ENCODE measurements at regions not wholly inside any gene's neighbourhood (a gene's known extent, or its start where the extent isn't known, plus 50 kb on each side); places are given as distances from the start of the nearest gene placed in this dataset.
A peak's percentile ranks its signal among the peaks of the same experiment; 100 is the strongest.

GRCh38 chr7:4612939-4613841 lies 68.9 kb upstream of the FOXK1 start:
- Histone ChIP-seq H3K27ac (ENCODE audit: low read depth, low read length) (peak overlapping the region; percentile 43; the same call in 1 of the 2 replicates), H3K4me1 (ENCODE audit: insufficient read depth, low read length) (peaks cover 14% of the 10 kb centered on the region; the same call in 1 of the 2 replicates), H3K27me3 (ENCODE audit: insufficient read depth, low read length) (no peaks in the 10 kb centered on the region), H3K4me3 (ENCODE audit: low read length) (peak overlapping the region; percentile 6; the same call in 1 of the 2 replicates), H3K9me3 (ENCODE audit: insufficient read depth, low read depth, low read length) (no peaks in the 10 kb centered on the region), H3K36me3 (ENCODE audit: insufficient read depth, low read length) (no peaks in the 10 kb centered on the region), H3K9ac (ENCODE audit: low read depth, low read length) (peak overlapping the region; percentile 42)
- WGBS, result 38% methylated on average over 25 of the region's 25 CpGs

GRCh38 chr7:4613846-4614548 lies 68.1 kb upstream of the FOXK1 start:
- Histone ChIP-seq H3K36me3 (ENCODE audit: insufficient read depth, low read length) (no peaks in the 10 kb centered on the region), H3K27ac (ENCODE audit: low read depth, low read length) (peak overlapping the region; percentile 43; the same call in 1 of the 2 replicates), H3K9me3 (ENCODE audit: insufficient read depth, low read depth, low read length) (no peaks in the 10 kb centered on the region), H3K9ac (ENCODE audit: low read depth, low read length) (peak overlapping the region; percentile 42; the same call in 1 of the 2 replicates), H3K4me3 (ENCODE audit: low read length) (no peak overlapping the region), H3K27me3 (ENCODE audit: insufficient read depth, low read length) (no peaks in the 10 kb centered on the region), H3K4me1 (ENCODE audit: insufficient read depth, low read length) (peaks cover 14% of the 10 kb centered on the region; the same call in 1 of the 2 replicates)
- WGBS, result 84% methylated on average over 14 of the region's 15 CpGs

DNA sequence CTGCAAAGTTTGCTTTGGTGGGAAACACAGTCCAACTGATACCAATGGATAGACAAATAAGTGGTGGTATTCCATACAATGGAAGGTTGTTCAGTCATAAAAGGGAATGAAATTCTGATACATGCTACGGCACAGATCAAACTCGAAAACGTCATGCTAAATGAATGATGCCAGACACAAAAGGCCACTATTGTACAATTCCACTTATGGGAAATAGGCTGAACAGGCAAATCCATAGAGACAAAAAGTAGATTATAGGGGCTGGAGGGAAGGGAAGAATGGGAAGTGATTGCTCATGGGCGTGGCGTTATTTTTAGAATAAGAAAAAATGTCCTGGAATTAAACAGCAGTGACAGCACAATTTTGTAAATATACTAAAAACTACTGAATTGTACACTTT lies 66.0 kb upstream of the FOXK1 start:
- Histone ChIP-seq H3K27ac (ENCODE audit: low read depth, low read length) (no peak overlapping the region), H3K36me3 (ENCODE audit: insufficient read depth, low read length) (no peaks in the 10 kb centered on the region), H3K27me3 (ENCODE audit: insufficient read depth, low read length) (no peaks in the 10 kb centered on the region), H3K4me3 (ENCODE audit: low read length) (no peak overlapping the region), H3K9ac (ENCODE audit: low read depth, low read length) (no peak overlapping the region), H3K9me3 (ENCODE audit: insufficient read depth, low read depth, low read length) (no peaks in the 10 kb centered on the region), H3K4me1 (ENCODE audit: insufficient read depth, low read length) (peaks cover 14% of the 10 kb centered on the region; the same call in 1 of the 2 replicates)
- 92% methylated on average over 5 of the region's 5 CpGs for WGBS

DNA sequence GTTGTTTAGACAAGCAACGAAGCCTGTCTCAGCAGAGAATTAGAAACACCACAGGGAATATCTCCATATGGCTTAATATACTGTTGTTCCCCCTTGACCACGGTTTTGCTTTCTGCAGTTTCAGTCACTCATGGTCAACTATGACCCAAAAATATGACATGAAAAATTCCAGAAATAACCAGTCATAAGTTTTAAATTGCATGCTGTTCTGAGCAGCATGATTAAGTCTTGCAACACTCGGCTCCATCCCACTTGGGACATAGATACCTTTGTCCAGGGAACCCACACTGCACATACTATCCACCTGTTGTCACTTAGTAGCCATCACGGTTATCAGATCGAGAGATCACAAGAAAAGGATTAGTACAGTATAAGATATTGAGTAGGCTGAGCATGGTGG lies 60.7 kb upstream of the FOXK1 start:
- no peaks in the 10 kb centered on the region for H3K36me3 ChIP-seq (ENCODE audit: insufficient read depth, low read length)
- WGBS, result 89% methylated on average over 5 of the region's 5 CpGs
- H3K27ac ChIP-seq (ENCODE audit: low read depth, low read length), result no peak overlapping the region
- no peak overlapping the region for H3K9ac ChIP-seq (ENCODE audit: low read depth, low read length)
- H3K4me1 ChIP-seq (ENCODE audit: insufficient read depth, low read length), result no peaks in the 10 kb centered on the region
- H3K27me3 ChIP-seq (ENCODE audit: insufficient read depth, low read length), result 0 out of 2 replicates have a peak, but pooled peaks cover 6% of the 10 kb centered on the region
- peaks cover 14% of the 10 kb centered on the region; the same call in 1 of the 2 replicates for H3K9me3 ChIP-seq (ENCODE audit: insufficient read depth, low read depth, low read length)
- H3K4me3 ChIP-seq (ENCODE audit: low read length), result no peak overlapping the region

DNA sequence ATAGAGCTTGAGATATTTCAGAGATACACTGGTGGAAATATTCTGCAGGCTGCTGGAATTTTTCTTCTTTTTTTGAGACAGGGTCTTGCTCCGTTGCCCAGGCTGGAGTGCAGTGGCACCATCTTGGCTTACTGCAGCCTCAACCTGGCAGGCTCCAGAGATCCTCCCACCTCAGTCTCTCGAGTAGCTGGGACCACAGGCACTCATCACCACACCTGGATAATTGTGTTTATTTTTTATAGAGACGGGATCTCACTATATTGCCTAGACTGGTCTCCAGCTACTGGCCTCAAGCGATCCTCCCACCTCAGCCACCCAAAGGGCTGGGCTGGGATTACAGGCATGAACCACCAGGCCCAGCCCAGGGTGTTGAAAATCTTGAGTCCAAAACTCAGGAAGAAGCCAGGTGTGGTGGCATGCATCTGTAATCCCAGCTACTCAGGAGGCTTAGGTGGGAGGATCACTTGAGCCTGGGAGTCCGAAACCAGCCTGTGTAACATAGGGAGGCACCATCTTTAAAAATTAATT lies 55.7 kb upstream of the FOXK1 start:
- no peaks in the 10 kb centered on the region for H3K36me3 ChIP-seq (ENCODE audit: insufficient read depth, low read length)
- WGBS, result 92% methylated on average over 4 of the region's 5 CpGs
- no peak overlapping the region for H3K4me3 ChIP-seq (ENCODE audit: low read length)
- peaks cover 14% of the 10 kb centered on the region; the same call in 1 of the 2 replicates for H3K9me3 ChIP-seq (ENCODE audit: insufficient read depth, low read depth, low read length)
- H3K9ac ChIP-seq (ENCODE audit: low read depth, low read length), result no peak overlapping the region
- H3K27me3 ChIP-seq (ENCODE audit: insufficient read depth, low read length), result peaks cover 43% of the 10 kb centered on the region
- no peak overlapping the region for H3K27ac ChIP-seq (ENCODE audit: low read depth, low read length)
- H3K4me1 ChIP-seq (ENCODE audit: insufficient read depth, low read length), result no peaks in the 10 kb centered on the region

DNA sequence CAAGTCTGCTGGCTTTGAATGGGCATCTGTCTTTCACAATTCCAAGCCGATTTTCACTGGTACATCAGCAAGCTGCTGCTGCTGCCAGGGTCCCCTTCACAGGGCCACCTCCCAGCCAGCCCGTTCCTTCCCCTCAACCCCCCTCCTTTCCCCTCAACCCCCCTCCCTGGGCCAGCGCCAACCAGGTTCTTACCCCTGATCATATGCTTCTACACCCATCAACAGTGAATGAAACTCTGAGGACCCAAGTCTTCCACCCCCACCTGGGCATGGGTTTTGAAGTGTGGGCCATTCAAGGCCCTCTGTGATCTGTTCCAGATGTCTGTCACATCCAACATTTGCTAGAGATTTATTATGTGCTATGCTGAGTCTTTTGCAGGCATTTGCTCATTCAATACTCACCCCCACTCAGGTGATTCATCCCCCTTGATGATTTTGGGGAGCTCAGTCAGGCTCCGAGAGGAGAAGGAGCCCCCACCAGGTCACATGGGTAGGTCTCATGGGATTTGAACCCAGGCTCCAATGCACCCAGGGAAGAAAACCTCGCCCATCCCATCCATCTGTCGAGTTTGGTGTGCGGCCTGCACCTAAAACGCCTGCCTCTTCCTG lies 52.7 kb upstream of the FOXK1 start:
- H3K4me3 ChIP-seq (ENCODE audit: low read length), result no peak overlapping the region
- 85% methylated on average over 7 of the region's 8 CpGs for WGBS
- H3K27me3 ChIP-seq (ENCODE audit: insufficient read depth, low read length), result peaks cover 56% of the 10 kb centered on the region
- no peaks in the 10 kb centered on the region for H3K4me1 ChIP-seq (ENCODE audit: insufficient read depth, low read length)
- no peak overlapping the region for H3K27ac ChIP-seq (ENCODE audit: low read depth, low read length)
- no peaks in the 10 kb centered on the region for H3K36me3 ChIP-seq (ENCODE audit: insufficient read depth, low read length)
- 0 out of 2 replicates have a peak, but pooled peaks cover 2% of the 10 kb centered on the region for H3K9me3 ChIP-seq (ENCODE audit: insufficient read depth, low read depth, low read length)
- H3K9ac ChIP-seq (ENCODE audit: low read depth, low read length), result no peak overlapping the region

DNA sequence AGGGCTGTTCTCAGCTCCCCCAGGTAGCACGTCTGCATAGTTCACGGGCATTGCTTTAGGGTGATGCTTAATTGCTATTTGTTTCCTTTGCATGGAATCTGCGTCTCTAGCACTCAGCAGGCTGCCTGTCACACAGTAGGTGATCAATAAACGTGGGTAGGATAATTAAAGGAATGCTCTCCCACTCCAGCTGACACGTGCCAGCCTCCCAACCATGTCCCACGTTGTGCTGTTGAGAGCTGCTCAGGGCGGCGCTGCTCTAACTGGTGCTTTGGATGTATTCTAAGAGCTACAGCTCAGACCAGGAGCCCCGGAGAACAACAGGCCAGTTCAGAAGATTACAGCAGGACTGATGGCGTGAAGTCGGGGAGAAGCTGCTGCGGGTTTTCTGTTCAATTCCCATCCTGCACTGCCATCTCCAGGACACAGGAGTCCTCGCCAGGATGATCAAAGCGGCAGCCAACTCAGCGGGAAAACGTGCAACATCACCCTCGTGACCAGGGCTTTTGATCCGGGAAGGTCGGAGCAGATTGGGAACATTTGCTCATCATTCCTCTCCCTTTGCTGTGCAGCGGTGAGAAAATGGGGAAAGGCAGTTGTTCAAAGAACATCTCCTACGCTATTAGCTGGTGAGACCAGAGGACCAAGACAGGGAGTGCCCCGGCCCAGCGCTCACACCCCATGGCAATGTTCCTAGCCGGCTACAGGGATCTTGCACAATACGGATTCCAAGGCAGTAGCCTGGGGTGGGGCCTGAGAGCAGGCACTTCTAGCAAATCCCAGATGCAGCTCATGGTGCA lies 50.5 kb upstream of the FOXK1 start:
- no peaks in the 10 kb centered on the region for H3K4me1 ChIP-seq (ENCODE audit: insufficient read depth, low read length)
- no peaks in the 10 kb centered on the region for H3K9me3 ChIP-seq (ENCODE audit: insufficient read depth, low read depth, low read length)
- no peak overlapping the region for H3K27ac ChIP-seq (ENCODE audit: low read depth, low read length)
- 0 out of 2 replicates have a peak overlapping the region, but pooled peaks have one; percentile 48 for H3K9ac ChIP-seq (ENCODE audit: low read depth, low read length)
- H3K36me3 ChIP-seq (ENCODE audit: insufficient read depth, low read length), result no peaks in the 10 kb centered on the region
- WGBS, result 5% methylated on average over 25 of the region's 25 CpGs
- H3K4me3 ChIP-seq (ENCODE audit: low read length), result peak overlapping the region; percentile 45
- peaks cover 50% of the 10 kb centered on the region for H3K27me3 ChIP-seq (ENCODE audit: insufficient read depth, low read length)
